ENCODE measurements at regions not wholly inside any gene's neighbourhood (a gene's known extent, or its start where the extent isn't known, plus 50 kb on each side); places are given as distances from the start of the nearest gene placed in this dataset.

DNA sequence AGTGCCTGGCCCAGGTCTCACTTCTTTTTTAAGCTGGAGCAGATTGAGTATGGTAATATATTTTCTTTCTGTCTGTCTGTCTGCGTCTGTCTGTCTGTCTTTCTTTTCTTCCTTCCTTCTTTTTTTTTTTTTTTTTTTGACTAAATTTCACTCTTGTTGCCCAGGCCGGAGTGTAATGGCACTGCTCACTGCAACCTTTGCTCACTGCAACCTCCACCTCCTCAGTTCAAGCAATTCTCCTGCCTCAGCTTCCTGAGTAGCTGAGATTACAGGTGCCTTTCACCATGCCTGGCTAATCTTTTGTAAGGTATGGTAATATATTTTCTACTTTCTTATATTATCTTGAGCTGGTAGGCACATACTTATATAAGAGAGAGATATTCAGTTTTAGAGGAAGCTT lies 196.3 kb upstream of the MARCKS start:
- TF ChIP-seq, protein P1, sequence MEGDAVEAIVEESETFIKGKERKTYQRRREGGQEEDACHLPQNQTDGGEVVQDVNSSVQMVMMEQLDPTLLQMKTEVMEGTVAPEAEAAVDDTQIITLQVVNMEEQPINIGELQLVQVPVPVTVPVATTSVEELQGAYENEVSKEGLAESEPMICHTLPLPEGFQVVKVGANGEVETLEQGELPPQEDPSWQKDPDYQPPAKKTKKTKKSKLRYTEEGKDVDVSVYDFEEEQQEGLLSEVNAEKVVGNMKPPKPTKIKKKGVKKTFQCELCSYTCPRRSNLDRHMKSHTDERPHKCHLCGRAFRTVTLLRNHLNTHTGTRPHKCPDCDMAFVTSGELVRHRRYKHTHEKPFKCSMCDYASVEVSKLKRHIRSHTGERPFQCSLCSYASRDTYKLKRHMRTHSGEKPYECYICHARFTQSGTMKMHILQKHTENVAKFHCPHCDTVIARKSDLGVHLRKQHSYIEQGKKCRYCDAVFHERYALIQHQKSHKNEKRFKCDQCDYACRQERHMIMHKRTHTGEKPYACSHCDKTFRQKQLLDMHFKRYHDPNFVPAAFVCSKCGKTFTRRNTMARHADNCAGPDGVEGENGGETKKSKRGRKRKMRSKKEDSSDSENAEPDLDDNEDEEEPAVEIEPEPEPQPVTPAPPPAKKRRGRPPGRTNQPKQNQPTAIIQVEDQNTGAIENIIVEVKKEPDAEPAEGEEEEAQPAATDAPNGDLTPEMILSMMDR (conservative IDR thresholded peaks at IDR 0.05; ENCODE audit: low read depth, low read length): no peak
- DNase-seq (ENCODE audit: low read depth): no peak
- H3K4me3 ChIP-seq (ENCODE audit: low read length): no peak overlapping the region

DNA sequence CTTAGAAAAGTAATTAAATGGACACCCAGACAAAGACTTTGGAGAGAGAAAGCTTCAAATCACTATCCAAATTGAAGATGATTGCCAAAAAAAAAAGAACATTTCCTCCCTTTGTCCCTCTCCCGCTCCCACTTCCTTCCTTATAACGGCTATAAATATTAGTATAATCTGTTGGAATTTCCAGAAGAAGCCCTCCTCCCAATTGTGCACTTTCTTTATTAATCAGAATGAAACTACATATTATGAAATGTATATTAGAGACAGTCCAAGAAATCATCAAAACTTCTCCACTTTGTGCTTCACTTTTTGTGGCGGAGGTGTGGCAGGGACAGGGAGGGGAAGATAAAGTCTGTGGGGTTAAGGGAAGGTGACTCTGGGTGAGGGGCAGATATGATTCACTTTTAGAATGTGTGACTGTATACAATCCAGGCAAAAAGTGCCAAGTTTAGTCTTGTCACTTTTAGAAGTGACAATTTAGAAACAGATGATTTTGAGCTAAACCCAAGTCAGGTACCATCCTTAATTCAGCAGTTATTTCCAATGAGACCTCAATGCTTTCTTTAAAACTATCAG lies 195.0 kb upstream of the MARCKS start:
- H3K4me3 ChIP-seq (ENCODE audit: low read length): no peak overlapping the region
- TF ChIP-seq, protein P1 (conservative IDR thresholded peaks at IDR 0.05; ENCODE audit: low read depth, low read length): no peak
- no peak for DNase-seq (ENCODE audit: low read depth)

DNA sequence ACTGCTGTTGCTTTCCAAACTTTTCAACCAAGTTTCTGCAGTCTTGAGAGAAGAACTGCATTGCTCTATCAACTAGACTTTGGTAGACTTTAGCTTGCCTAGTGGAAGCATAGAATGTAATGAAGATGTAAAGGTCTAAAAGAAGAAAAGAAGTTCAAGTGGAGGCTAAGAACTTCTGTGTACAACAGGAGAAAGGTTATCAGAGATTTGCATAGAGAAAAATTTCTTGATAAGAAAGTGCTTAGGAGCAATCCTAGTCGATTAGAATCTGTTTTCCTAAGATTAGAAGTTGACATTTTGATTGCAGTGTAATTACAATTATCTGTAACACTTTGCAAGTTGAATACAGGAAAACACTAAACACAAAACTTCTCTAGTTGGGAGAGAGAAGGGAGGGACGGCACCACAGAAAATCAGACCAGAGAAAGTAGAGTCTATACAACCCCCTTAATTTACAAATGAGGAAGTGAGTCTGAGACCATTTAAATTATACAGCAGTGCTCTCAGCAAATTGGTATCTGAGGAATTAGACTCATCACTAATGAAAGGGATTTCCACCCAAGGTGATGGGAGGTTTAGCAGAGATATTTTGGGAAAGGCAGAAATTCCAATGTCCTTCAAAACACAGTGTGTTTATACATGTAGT lies 194.3 kb upstream of the MARCKS start:
- no peak overlapping the region for H3K4me3 ChIP-seq (ENCODE audit: low read length)

DNA sequence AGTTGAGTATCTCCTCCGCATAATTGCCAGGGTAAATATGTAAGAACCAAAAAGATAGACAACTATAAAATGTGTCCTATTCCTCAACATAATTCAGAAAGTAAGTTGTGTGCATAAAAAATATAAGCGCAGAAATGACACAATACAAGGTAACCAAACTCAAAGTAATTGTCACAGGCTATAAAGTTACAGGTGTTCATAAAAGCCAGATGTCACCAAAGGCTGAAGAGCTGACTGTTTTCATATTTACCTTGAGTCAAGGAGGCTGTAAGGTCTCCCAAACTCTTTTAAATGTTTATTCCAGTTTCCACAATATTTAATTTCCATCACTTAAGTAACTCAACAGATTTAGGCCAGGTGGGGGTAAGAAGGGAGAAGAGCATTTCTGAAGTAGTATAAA lies 192.2 kb upstream of the MARCKS start:
- DNase-seq (ENCODE audit: low read depth): no peak
- no peak overlapping the region for H3K4me3 ChIP-seq (ENCODE audit: low read length)
- TF ChIP-seq, protein P1 (conservative IDR thresholded peaks at IDR 0.05; ENCODE audit: low read depth, low read length): no peak

More for the DNA sequence above, 194.3 kb upstream of the MARCKS start:
- TF ChIP-seq, protein P1 (conservative IDR thresholded peaks at IDR 0.05; ENCODE audit: low read depth, low read length): no peak
- DNase-seq (ENCODE audit: low read depth): no peak

DNA sequence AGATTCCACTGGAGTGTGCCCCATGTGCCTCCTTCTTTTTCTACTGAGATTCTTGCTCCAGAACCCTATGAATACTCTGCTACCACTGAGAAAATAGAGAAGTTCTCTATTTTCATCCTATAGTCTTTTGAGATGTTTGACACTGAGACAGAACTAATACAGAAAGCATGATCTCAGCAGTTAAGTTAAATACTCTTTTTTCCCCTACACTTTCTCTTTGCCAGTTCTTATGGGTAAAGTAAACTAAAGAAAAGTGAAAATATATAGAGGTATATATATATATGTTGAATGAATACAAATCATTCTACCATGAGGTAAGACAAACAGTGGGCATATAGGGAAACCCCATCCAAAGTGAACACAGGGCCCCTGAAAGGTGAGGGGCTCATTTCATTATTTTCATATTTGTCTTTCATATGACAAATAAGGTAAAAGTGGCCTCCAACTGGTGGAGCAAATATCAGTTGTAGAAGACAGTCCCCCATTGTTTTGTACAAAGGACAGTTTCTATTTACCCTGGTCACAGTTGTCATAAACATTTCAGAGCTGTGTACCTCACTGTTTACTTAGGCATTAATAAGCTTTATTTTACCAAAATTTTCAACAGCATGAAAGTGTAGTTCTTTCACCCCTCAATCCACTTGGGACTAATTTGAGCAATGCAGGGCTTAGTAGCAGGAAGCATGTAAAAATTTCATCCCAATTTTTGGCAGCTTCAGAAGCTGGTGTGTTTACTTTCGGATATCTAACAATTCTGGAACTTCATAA lies 188.3 kb upstream of the MARCKS start:
- no peak for DNase-seq (ENCODE audit: low read depth)
- H3K4me3 ChIP-seq (ENCODE audit: low read length): no peak overlapping the region
- TF ChIP-seq, protein P1 (conservative IDR thresholded peaks at IDR 0.05; ENCODE audit: low read depth, low read length): no peak

DNA sequence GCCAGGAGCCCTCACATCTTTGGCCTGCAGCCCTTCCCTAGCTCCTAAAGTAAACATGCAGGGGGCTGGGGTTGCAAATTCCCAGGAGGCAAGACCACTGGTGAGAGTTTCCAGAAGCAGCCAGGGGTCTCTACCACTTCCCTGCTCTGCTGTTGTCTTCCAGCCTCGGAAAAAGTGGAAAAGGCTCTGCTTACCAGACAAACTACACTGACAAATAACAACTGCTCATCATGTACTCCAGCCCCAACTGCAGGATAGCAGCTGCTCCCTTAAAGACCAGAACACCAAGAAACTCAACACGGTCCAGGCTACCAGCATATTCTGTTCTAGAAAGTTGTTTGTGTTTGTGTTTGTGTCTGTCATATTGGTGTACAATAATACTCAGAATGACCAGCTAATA lies 187.5 kb upstream of the MARCKS start:
- H3K4me3 ChIP-seq (ENCODE audit: low read length): no peak overlapping the region
- no peak for DNase-seq (ENCODE audit: low read depth)
- TF ChIP-seq, protein P1 (conservative IDR thresholded peaks at IDR 0.05; ENCODE audit: low read depth, low read length): no peak

Data from retinal pigment epithelial cell (primary cell).